ENCODE measurements at regions not wholly inside any gene's neighbourhood (a gene's known extent, or its start where the extent isn't known, plus 50 kb on each side); places are given as distances from the start of the nearest gene placed in this dataset.

DNA sequence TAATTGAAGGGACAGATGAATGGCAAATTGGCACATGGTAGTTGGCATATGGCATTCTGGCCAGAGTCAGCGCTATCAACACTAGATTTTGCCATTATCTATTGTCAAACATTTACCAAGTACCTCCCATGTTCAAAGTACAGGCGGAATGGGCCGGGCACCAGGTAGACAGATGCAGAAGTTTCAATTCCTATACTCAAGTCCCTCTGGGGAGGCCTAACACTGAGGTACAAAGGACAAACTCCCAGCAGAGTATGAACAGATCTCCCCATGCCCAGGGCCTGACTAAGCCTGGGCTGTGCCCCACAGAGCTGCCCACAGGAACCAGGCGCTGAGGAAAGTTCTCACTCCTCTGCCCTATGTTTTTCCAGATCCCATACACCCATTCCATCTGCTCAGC, 257.5 kb upstream of the KLHL29 start:
- TF ChIP-seq CTCF (IDR thresholded peaks at IDR 0.05) (no peak), EZH2phosphoT487 (IDR thresholded peaks at IDR 0.05) (no peak)
